A673 (cell line): ENCODE measurements at regions not wholly inside any gene's neighbourhood (a gene's known extent, or its start where the extent isn't known, plus 50 kb on each side); places are given as distances from the start of the nearest gene placed in this dataset.

Source experiments
- EZH2 ChIP-seq: fragments of 200-600 bp; sonication (generic); IDR thresholded peaks from 2 replicates; pipeline ENCODE4 v1.6.1; 2017; ENCODE audit warnings: borderline replicate concordance, low read depth, mild to moderate bottlenecking, mixed read lengths, antibody characterized with exemption, low read length; ENCODE audit not compliant: poor library complexity, severe bottlenecking
- TF ChIP-seq, protein P1 (sequence below): fragments of 300-800, 200-600 bp; sonication (generic); conservative IDR thresholded peaks from 2 replicates; pipeline ENCODE4 v1.5.1; 2017; ENCODE audit warnings: low read depth, mild to moderate bottlenecking, antibody characterized with exemption, low read length, moderate library complexity, mixed read lengths

DNA sequence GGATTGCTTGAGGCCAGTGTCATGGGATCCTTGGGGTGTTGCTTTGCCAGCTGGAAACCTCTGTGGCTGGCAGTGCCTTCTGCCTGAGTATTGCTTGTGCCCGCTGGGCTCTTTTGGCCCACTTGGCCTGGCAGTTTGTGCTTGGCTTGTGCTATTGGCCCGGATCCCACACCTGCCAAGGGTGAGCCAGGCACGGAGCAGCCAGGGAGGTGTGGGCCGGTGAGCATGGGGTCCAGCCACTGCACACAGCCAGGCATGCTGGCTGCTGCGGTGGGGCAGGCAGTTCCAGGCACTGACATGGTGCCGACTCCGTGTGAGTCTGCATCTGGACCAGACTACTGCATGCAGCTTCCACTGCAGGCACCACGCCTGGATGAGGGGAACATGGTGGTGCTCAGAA, 62.5 kb upstream of the SYNCRIP start:
- TF ChIP-seq, protein P1, sequence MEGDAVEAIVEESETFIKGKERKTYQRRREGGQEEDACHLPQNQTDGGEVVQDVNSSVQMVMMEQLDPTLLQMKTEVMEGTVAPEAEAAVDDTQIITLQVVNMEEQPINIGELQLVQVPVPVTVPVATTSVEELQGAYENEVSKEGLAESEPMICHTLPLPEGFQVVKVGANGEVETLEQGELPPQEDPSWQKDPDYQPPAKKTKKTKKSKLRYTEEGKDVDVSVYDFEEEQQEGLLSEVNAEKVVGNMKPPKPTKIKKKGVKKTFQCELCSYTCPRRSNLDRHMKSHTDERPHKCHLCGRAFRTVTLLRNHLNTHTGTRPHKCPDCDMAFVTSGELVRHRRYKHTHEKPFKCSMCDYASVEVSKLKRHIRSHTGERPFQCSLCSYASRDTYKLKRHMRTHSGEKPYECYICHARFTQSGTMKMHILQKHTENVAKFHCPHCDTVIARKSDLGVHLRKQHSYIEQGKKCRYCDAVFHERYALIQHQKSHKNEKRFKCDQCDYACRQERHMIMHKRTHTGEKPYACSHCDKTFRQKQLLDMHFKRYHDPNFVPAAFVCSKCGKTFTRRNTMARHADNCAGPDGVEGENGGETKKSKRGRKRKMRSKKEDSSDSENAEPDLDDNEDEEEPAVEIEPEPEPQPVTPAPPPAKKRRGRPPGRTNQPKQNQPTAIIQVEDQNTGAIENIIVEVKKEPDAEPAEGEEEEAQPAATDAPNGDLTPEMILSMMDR, result no peak
- no peak for TF ChIP-seq EZH2
